ENCODE measurements at regions not wholly inside any gene's neighbourhood (a gene's known extent, or its start where the extent isn't known, plus 50 kb on each side); places are given as distances from the start of the nearest gene placed in this dataset.

DNA sequence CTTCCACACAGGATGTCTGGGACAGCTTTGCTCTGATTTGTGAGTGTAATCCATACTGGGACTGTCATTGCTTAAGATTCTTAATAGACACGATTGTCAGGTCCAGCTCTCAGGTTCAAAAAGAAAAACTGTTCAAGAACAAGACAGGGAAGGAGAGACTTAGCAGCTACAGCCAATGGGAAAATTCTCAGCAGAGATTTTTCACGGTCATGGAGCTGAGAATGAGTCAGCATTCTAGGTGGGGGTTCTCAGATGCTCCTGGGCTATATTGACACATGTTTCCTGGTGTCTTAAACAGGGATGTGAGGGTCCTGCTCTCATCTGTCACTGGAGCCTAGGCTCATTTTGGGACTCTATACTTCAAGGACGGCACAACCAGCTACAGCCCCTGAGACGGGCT is 318.3 kb downstream of the RRAGC start:
- Histone ChIP-seq H3K36me3 (ENCODE audit: insufficient read depth, low read length) (no peaks in the 10 kb centered on the region), H3K27me3 (ENCODE audit: insufficient read depth, low read depth, low read length) (no peaks in the 10 kb centered on the region), H3F3A (ENCODE audit: insufficient read depth, low read length, poor library complexity, severe bottlenecking) (no peaks in the 10 kb centered on the region), H4K20me1 (ENCODE audit: insufficient read depth) (no peaks in the 10 kb centered on the region), H3K9me3 (ENCODE audit: low read length) (no peaks in the 10 kb centered on the region), H3K9me2 (ENCODE audit: insufficient read depth, low read length) (no peaks in the 10 kb centered on the region), H3K27ac (ENCODE audit: low read length) (no peak overlapping the region), H3K79me2 (replicated peaks; ENCODE audit: insufficient read depth, low read length) (no peaks in the 10 kb centered on the region), H3K9ac (ENCODE audit: low read length) (no peak overlapping the region), H3K4me3 (ENCODE audit: low read length) (no peak overlapping the region), H3K4me2 (ENCODE audit: low read length) (no peak overlapping the region), H2AFZ (ENCODE audit: low read depth, low read length) (no peak overlapping the region)
- no peak for TF ChIP-seq RAD21 (conservative IDR thresholded peaks at IDR 0.05)
- no peak for TF ChIP-seq EP300 (conservative IDR thresholded peaks at IDR 0.05; ENCODE audit: poor library complexity, severe bottlenecking)
- TF ChIP-seq TAF1 (IDR thresholded peaks at IDR 0.05; ENCODE audit: low read depth): no peak
- TF ChIP-seq, protein P1, sequence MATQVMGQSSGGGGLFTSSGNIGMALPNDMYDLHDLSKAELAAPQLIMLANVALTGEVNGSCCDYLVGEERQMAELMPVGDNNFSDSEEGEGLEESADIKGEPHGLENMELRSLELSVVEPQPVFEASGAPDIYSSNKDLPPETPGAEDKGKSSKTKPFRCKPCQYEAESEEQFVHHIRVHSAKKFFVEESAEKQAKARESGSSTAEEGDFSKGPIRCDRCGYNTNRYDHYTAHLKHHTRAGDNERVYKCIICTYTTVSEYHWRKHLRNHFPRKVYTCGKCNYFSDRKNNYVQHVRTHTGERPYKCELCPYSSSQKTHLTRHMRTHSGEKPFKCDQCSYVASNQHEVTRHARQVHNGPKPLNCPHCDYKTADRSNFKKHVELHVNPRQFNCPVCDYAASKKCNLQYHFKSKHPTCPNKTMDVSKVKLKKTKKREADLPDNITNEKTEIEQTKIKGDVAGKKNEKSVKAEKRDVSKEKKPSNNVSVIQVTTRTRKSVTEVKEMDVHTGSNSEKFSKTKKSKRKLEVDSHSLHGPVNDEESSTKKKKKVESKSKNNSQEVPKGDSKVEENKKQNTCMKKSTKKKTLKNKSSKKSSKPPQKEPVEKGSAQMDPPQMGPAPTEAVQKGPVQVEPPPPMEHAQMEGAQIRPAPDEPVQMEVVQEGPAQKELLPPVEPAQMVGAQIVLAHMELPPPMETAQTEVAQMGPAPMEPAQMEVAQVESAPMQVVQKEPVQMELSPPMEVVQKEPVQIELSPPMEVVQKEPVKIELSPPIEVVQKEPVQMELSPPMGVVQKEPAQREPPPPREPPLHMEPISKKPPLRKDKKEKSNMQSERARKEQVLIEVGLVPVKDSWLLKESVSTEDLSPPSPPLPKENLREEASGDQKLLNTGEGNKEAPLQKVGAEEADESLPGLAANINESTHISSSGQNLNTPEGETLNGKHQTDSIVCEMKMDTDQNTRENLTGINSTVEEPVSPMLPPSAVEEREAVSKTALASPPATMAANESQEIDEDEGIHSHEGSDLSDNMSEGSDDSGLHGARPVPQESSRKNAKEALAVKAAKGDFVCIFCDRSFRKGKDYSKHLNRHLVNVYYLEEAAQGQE (IDR thresholded peaks at IDR 0.05; ENCODE audit: borderline replicate concordance): no peak
- no peak for TF ChIP-seq SMC3 (conservative IDR thresholded peaks at IDR 0.05; ENCODE audit: poor library complexity)
- TF ChIP-seq MXI1 (conservative IDR thresholded peaks at IDR 0.05; ENCODE audit: poor library complexity, severe bottlenecking): no peak
- TF ChIP-seq, protein P2, sequence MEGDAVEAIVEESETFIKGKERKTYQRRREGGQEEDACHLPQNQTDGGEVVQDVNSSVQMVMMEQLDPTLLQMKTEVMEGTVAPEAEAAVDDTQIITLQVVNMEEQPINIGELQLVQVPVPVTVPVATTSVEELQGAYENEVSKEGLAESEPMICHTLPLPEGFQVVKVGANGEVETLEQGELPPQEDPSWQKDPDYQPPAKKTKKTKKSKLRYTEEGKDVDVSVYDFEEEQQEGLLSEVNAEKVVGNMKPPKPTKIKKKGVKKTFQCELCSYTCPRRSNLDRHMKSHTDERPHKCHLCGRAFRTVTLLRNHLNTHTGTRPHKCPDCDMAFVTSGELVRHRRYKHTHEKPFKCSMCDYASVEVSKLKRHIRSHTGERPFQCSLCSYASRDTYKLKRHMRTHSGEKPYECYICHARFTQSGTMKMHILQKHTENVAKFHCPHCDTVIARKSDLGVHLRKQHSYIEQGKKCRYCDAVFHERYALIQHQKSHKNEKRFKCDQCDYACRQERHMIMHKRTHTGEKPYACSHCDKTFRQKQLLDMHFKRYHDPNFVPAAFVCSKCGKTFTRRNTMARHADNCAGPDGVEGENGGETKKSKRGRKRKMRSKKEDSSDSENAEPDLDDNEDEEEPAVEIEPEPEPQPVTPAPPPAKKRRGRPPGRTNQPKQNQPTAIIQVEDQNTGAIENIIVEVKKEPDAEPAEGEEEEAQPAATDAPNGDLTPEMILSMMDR (IDR thresholded peaks at IDR 0.05; ENCODE audit: poor library complexity, severe bottlenecking): no peak
- no peak for TF ChIP-seq EZH2 (IDR thresholded peaks at IDR 0.05; ENCODE audit: borderline replicate concordance, insufficient read depth, low read length, poor library complexity, severe bottlenecking)

- Histone ChIP-seq H3F3A (ENCODE audit: insufficient read depth, low read length, poor library complexity, severe bottlenecking) (no peaks in the 10 kb centered on the region), H4K20me1 (ENCODE audit: insufficient read depth) (no peaks in the 10 kb centered on the region), H3K9me3 (ENCODE audit: low read length) (no peaks in the 10 kb centered on the region), H3K9ac (ENCODE audit: low read length) (no peak overlapping the region), H2AFZ (ENCODE audit: low read depth, low read length) (no peak overlapping the region), H3K27ac (ENCODE audit: low read length) (no peak overlapping the region), H3K9me2 (ENCODE audit: insufficient read depth, low read length) (no peaks in the 10 kb centered on the region), H3K36me3 (ENCODE audit: insufficient read depth, low read length) (no peaks in the 10 kb centered on the region), H3K79me2 (replicated peaks; ENCODE audit: insufficient read depth, low read length) (no peaks in the 10 kb centered on the region), H3K4me2 (ENCODE audit: low read length) (no peak overlapping the region), H3K4me3 (ENCODE audit: low read length) (no peak overlapping the region), H3K27me3 (ENCODE audit: insufficient read depth, low read depth, low read length) (no peaks in the 10 kb centered on the region)
- TF ChIP-seq TAF1 (IDR thresholded peaks at IDR 0.05; ENCODE audit: low read depth): no peak
These were observed 319.6 kb downstream of the RRAGC start for GRCh38 chr1:38539931-38540330.

- no peaks in the 10 kb centered on the region for H3K27me3 ChIP-seq (ENCODE audit: insufficient read depth, low read depth, low read length)
- no peaks in the 10 kb centered on the region for H3K36me3 ChIP-seq (ENCODE audit: insufficient read depth, low read length)
- no peaks in the 10 kb centered on the region for H4K20me1 ChIP-seq (ENCODE audit: insufficient read depth)
- H3F3A ChIP-seq (ENCODE audit: insufficient read depth, low read length, poor library complexity, severe bottlenecking): no peaks in the 10 kb centered on the region
- H3K4me2 ChIP-seq (ENCODE audit: low read length): no peak overlapping the region
- no peak overlapping the region for H3K27ac ChIP-seq (ENCODE audit: low read length)
- no peak overlapping the region for H3K4me3 ChIP-seq (ENCODE audit: low read length)
- no peaks in the 10 kb centered on the region for H3K9me2 ChIP-seq (ENCODE audit: insufficient read depth, low read length)
- H3K9ac ChIP-seq (ENCODE audit: low read length): no peak overlapping the region
- H3K9me3 ChIP-seq (ENCODE audit: low read length): no peaks in the 10 kb centered on the region
- no peak for TF ChIP-seq EP300 (conservative IDR thresholded peaks at IDR 0.05; ENCODE audit: poor library complexity, severe bottlenecking)
- no peak for TF ChIP-seq TAF1 (IDR thresholded peaks at IDR 0.05; ENCODE audit: low read depth)
- TF ChIP-seq EZH2 (IDR thresholded peaks at IDR 0.05; ENCODE audit: borderline replicate concordance, insufficient read depth, low read length, poor library complexity, severe bottlenecking): no peak
- TF ChIP-seq, protein P2 (IDR thresholded peaks at IDR 0.05; ENCODE audit: poor library complexity, severe bottlenecking): no peak
- no peak for TF ChIP-seq RAD21 (conservative IDR thresholded peaks at IDR 0.05)
- TF ChIP-seq MXI1 (conservative IDR thresholded peaks at IDR 0.05; ENCODE audit: poor library complexity, severe bottlenecking): no peak
- no peak for TF ChIP-seq SMC3 (conservative IDR thresholded peaks at IDR 0.05; ENCODE audit: poor library complexity)
- TF ChIP-seq, protein P1 (IDR thresholded peaks at IDR 0.05; ENCODE audit: borderline replicate concordance): no peak
- TF ChIP-seq POLR2AphosphoS5 (IDR thresholded peaks at IDR 0.05): no peak
- no peaks in the 10 kb centered on the region for H3K79me2 ChIP-seq (replicated peaks; ENCODE audit: insufficient read depth, low read length)
- H2AFZ ChIP-seq (ENCODE audit: low read depth, low read length): no peak overlapping the region
These were observed 320.7 kb downstream of the RRAGC start for GRCh38 chr1:38538834-38539233.

Data from neural cell (in vitro differentiated cells).